Hepatocyte (in vitro differentiated cells): ENCODE measurements at regions not wholly inside any gene's neighbourhood (a gene's known extent, or its start where the extent isn't known, plus 50 kb on each side); places are given as distances from the start of the nearest gene placed in this dataset.
"Not testable (repeated sequence)": the region's sequence is repeated elsewhere in the genome, so short reads cannot be mapped to it uniquely, and the experiment has no call there.

Experiments
- DNase-seq: peaks from one replicate; pipeline ENCODE4 v3.0.0-alpha.2; 2016; ENCODE audit warnings: low spot score
- H2AFZ ChIP-seq: fragments of 200-600 bp; sonication (generic); 2 replicates; pipeline ENCODE4 v1.6.0; 2016; ENCODE audit warnings: antibody characterized with exemption, mild to moderate bottlenecking
- H3K27ac ChIP-seq: fragments of 200-600 bp; sonication (generic); 2 replicates; pipeline ENCODE4 v1.5.1; 2016; ENCODE audit warnings: mild to moderate bottlenecking
- H3K27me3 ChIP-seq: fragments of 200-600 bp; sonication (generic); 2 replicates; pipeline ENCODE4 v1.6.1; 2016
- H3K36me3 ChIP-seq: fragments of 200-600 bp; sonication (generic); replicated peaks from 2 replicates; pipeline ENCODE4 v1.5.1; 2016; ENCODE audit warnings: low read depth; ENCODE audit not compliant: insufficient read depth
- H3K4me1 ChIP-seq: fragments of 200-600 bp; sonication (generic); 2 replicates; pipeline ENCODE4 v1.5.1; 2016; ENCODE audit warnings: mild to moderate bottlenecking, moderate library complexity; ENCODE audit not compliant: insufficient read depth
- H3K4me2 ChIP-seq: fragments of 200-600 bp; sonication (generic); 2 replicates; pipeline ENCODE4 v1.6.0; 2016
- H3K4me3 ChIP-seq: fragments of 200-600 bp; sonication (generic); 2 replicates; pipeline ENCODE4 v1.5.1; 2016; ENCODE audit warnings: mild to moderate bottlenecking
- H3K79me2 ChIP-seq: fragments of 200-600 bp; sonication (generic); 2 replicates; pipeline ENCODE4 v1.6.0; 2017; ENCODE audit warnings: mild to moderate bottlenecking
- H3K9me2 ChIP-seq: fragments of 200-600 bp; sonication (generic); replicated peaks from 2 replicates; pipeline ENCODE4 v1.6.0; 2017; ENCODE audit warnings: mild to moderate bottlenecking; ENCODE audit not compliant: insufficient read depth
- H3K9me3 ChIP-seq: fragments of 200-600 bp; sonication (generic); 2 replicates; pipeline ENCODE4 v1.5.1; 2016; ENCODE audit warnings: low read depth, mild to moderate bottlenecking
- H4K20me1 ChIP-seq: fragments of 200-600 bp; sonication (generic); 2 replicates; pipeline ENCODE4 v1.6.0; 2016; ENCODE audit warnings: mild to moderate bottlenecking; ENCODE audit not compliant: insufficient read depth, poor library complexity, severe bottlenecking
- CTCF ChIP-seq: fragments of 200-600 bp; sonication (generic); IDR thresholded peaks from 2 replicates; pipeline ENCODE4 v1.5.1; 2016; ENCODE audit warnings: antibody characterized with exemption, mild to moderate bottlenecking; ENCODE audit not compliant: poor library complexity
- EZH2 ChIP-seq: fragments of 200-600 bp; sonication (generic); IDR thresholded peaks from 2 replicates; pipeline ENCODE4 v1.6.1; 2016; ENCODE audit warnings: antibody characterized with exemption, mild to moderate bottlenecking, borderline replicate concordance
- EZH2phosphoT487 ChIP-seq: fragments of 200-600 bp; sonication (generic); IDR thresholded peaks from one replicate; pipeline ENCODE4 v1.6.1; 2018; ENCODE audit warnings: antibody characterized with exemption, mild to moderate bottlenecking, low read depth, moderate library complexity; ENCODE audit not compliant: unreplicated experiment, severe bottlenecking
- WGBS: methylation state at CpG from one replicate; pipeline ENCODE4 v1.1.6; 2016; ENCODE audit warnings: low lambda C conversion rate; ENCODE audit errors: missing lambda C conversion rate; 5-methylcytosine and 5-hydroxymethylcytosine counted together

GRCh38 chr6:126721581-126722160, 381.8 kb downstream of the CENPW start:
- H3K36me3 ChIP-seq: no peaks in the 10 kb centered on the region
- no peaks in the 10 kb centered on the region for H3K27me3 ChIP-seq
- H2AFZ ChIP-seq: no peak overlapping the region
- TF ChIP-seq CTCF: no peak
- no peak for TF ChIP-seq EZH2
- TF ChIP-seq EZH2phosphoT487: no peak
- DNase-seq: peak; percentile 14
- WGBS: 70% methylated on average over 1 of the region's 1 CpG
- H3K9me3 ChIP-seq: no peaks in the 10 kb centered on the region
- no peak overlapping the region for H3K27ac ChIP-seq
- no peak overlapping the region for H3K4me3 ChIP-seq
- no peaks in the 10 kb centered on the region for H3K9me2 ChIP-seq
- no peaks in the 10 kb centered on the region for H4K20me1 ChIP-seq
- H3K79me2 ChIP-seq: no peaks in the 10 kb centered on the region
- peaks cover 3% of the 10 kb centered on the region for H3K4me1 ChIP-seq
- no peak overlapping the region for H3K4me2 ChIP-seq

- Histone ChIP-seq H3K9me3 (no peaks in the 10 kb centered on the region), H3K9me2 (no peaks in the 10 kb centered on the region), H3K4me2 (no peak overlapping the region), H4K20me1 (no peaks in the 10 kb centered on the region), H3K4me3 (no peak overlapping the region), H3K36me3 (no peaks in the 10 kb centered on the region), H3K27ac (no peak overlapping the region), H3K27me3 (no peaks in the 10 kb centered on the region), H3K79me2 (no peaks in the 10 kb centered on the region), H3K4me1 (peaks cover 3% of the 10 kb centered on the region), H2AFZ (no peak overlapping the region)
- DNase-seq: no peak
- no peak for TF ChIP-seq CTCF
- no peak for TF ChIP-seq EZH2phosphoT487
- no peak for TF ChIP-seq EZH2
- 78% methylated on average over 2 of the region's 2 CpGs for WGBS
These were observed 382.5 kb downstream of the CENPW start for GRCh38 chr6:126722411-126722810.

- no peaks in the 10 kb centered on the region for H3K27me3 ChIP-seq
- TF ChIP-seq EZH2: no peak
- no peak for TF ChIP-seq EZH2phosphoT487
- TF ChIP-seq CTCF: no peak
- 93% methylated on average over 10 of the region's 10 CpGs for WGBS
These were observed 383.7 kb downstream of the CENPW start for GRCh38 chr6:126723541-126724170.

GRCh38 chr6:126724821-126725220, 384.9 kb downstream of the CENPW start:
- Histone ChIP-seq H3K4me2 (no peak overlapping the region), H3K9me2 (no peaks in the 10 kb centered on the region), H3K27me3 (no peaks in the 10 kb centered on the region), H3K4me3 (no peak overlapping the region), H3K4me1 (peaks cover 3% of the 10 kb centered on the region), H2AFZ (no peak overlapping the region), H3K27ac (no peak overlapping the region), H4K20me1 (no peaks in the 10 kb centered on the region), H3K79me2 (no peaks in the 10 kb centered on the region), H3K9me3 (no peaks in the 10 kb centered on the region), H3K36me3 (no peaks in the 10 kb centered on the region)
- DNase-seq: no peak
- 93% methylated on average over 2 of the region's 2 CpGs for WGBS
- no peak for TF ChIP-seq EZH2phosphoT487
- no peak for TF ChIP-seq EZH2
- TF ChIP-seq CTCF: no peak

More at GRCh38 chr6:126723541-126724170, 383.7 kb downstream of the CENPW start:
- Histone ChIP-seq H3K4me1 (peaks cover 3% of the 10 kb centered on the region), H3K4me2 (no peak overlapping the region), H3K9me3 (no peaks in the 10 kb centered on the region), H2AFZ (no peak overlapping the region), H3K27ac (no peak overlapping the region), H3K36me3 (no peaks in the 10 kb centered on the region), H3K4me3 (no peak overlapping the region), H3K79me2 (no peaks in the 10 kb centered on the region), H3K9me2 (no peaks in the 10 kb centered on the region), H4K20me1 (no peaks in the 10 kb centered on the region)
- no peak for DNase-seq

GRCh38 chr6:126726454-126726853, 386.5 kb downstream of the CENPW start:
- H3K9me2 ChIP-seq, H3K4me3 ChIP-seq, H3K4me2 ChIP-seq, DNase-seq, H3K79me2 ChIP-seq, H3K9me3 ChIP-seq, H3K27ac ChIP-seq, H3K4me1 ChIP-seq, H2AFZ ChIP-seq, H3K36me3 ChIP-seq, H3K27me3 ChIP-seq, H4K20me1 ChIP-seq: not testable (repeated sequence)
- WGBS: 88% methylated on average over 7 of the region's 7 CpGs
